CD4-positive, alpha-beta T cell treated with Interleukin-6 at 100 ng/mL for 8 hours (primary cell): ENCODE measurements at regions not wholly inside any gene's neighbourhood (a gene's known extent, or its start where the extent isn't known, plus 50 kb on each side); places are given as distances from the start of the nearest gene placed in this dataset.

Source experiments
- DNase-seq: peaks from one replicate; pipeline ENCODE4 v3.0.0-alpha.2; 2020; ENCODE audit warnings: mixed read lengths, low spot score

GRCh38 chr20:11137688-11138087 lies 463.9 kb upstream of the JAG1 start:
- no peak for DNase-seq

- DNase-seq: no peak
These were observed 466.6 kb upstream of the JAG1 start for GRCh38 chr20:11140359-11140758.

GRCh38 chr20:11143481-11143880 lies 469.7 kb upstream of the JAG1 start:
- no peak for DNase-seq

- no peak for DNase-seq
These were observed 470.5 kb upstream of the JAG1 start for GRCh38 chr20:11144114-11144950.

GRCh38 chr20:11145616-11146015 lies 471.8 kb upstream of the JAG1 start:
- DNase-seq: no peak

GRCh38 chr20:11153819-11154218 lies 480.0 kb upstream of the JAG1 start:
- DNase-seq: no peak

- no peak for DNase-seq
These were observed 481.5 kb upstream of the JAG1 start for GRCh38 chr20:11155156-11155756.

GRCh38 chr20:11156922-11157321 lies 483.1 kb upstream of the JAG1 start:
- DNase-seq: no peak

GRCh38 chr20:11158146-11158545 lies 484.3 kb upstream of the JAG1 start:
- DNase-seq: no peak

GRCh38 chr20:11158589-11158988 lies 484.8 kb upstream of the JAG1 start:
- DNase-seq: no peak

- DNase-seq: no peak
These were observed 485.9 kb upstream of the JAG1 start for GRCh38 chr20:11159728-11160127.

- no peak for DNase-seq
These were observed 488.4 kb upstream of the JAG1 start for GRCh38 chr20:11162026-11162775.

- no peak for DNase-seq
These were observed 492.0 kb upstream of the JAG1 start for GRCh38 chr20:11165789-11166188.

GRCh38 chr20:11166712-11167111 lies 492.9 kb upstream of the JAG1 start:
- no peak for DNase-seq

GRCh38 chr20:11168026-11168425 lies 494.2 kb upstream of the JAG1 start:
- no peak for DNase-seq

- no peak for DNase-seq
These were observed 496.2 kb upstream of the JAG1 start for GRCh38 chr20:11170025-11170424.

GRCh38 chr20:11170565-11170964 lies 496.8 kb upstream of the JAG1 start:
- no peak for DNase-seq

- no peak for DNase-seq
These were observed 499.1 kb upstream of the JAG1 start for GRCh38 chr20:11172881-11173280.

GRCh38 chr20:11173916-11174315 lies 500.1 kb upstream of the JAG1 start:
- DNase-seq: no peak

- DNase-seq: no peak
These were observed 501.1 kb upstream of the JAG1 start for GRCh38 chr20:11174861-11175260.

GRCh38 chr20:11176431-11176830 lies 502.6 kb upstream of the JAG1 start:
- DNase-seq: no peak

- no peak for DNase-seq
These were observed 505.3 kb upstream of the JAG1 start for GRCh38 chr20:11178946-11179654.
